ENCODE measurements at regions not wholly inside any gene's neighbourhood (a gene's known extent, or its start where the extent isn't known, plus 50 kb on each side); places are given as distances from the start of the nearest gene placed in this dataset.

DNA sequence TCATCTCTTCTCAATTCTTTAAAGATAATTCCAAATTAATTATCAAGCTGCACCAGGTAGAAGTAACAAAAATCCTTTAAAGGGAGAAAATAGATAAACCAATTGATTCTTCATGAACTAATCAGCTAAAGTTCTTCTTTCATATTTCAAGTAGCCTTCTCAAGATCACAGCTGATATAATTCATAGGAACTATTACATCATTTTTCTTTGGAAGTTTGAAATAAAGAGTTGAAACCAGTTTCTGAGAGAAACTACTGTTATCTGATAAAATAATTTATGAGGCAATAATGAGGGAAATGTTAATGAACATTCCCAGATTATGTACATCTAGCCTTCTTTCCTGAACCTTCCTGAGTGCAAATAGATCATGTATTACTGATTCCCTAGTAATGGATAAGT is 484.9 kb downstream of the METTL4 start:
- TF ChIP-seq, protein P1, sequence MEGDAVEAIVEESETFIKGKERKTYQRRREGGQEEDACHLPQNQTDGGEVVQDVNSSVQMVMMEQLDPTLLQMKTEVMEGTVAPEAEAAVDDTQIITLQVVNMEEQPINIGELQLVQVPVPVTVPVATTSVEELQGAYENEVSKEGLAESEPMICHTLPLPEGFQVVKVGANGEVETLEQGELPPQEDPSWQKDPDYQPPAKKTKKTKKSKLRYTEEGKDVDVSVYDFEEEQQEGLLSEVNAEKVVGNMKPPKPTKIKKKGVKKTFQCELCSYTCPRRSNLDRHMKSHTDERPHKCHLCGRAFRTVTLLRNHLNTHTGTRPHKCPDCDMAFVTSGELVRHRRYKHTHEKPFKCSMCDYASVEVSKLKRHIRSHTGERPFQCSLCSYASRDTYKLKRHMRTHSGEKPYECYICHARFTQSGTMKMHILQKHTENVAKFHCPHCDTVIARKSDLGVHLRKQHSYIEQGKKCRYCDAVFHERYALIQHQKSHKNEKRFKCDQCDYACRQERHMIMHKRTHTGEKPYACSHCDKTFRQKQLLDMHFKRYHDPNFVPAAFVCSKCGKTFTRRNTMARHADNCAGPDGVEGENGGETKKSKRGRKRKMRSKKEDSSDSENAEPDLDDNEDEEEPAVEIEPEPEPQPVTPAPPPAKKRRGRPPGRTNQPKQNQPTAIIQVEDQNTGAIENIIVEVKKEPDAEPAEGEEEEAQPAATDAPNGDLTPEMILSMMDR (IDR thresholded peaks at IDR 0.05; ENCODE audit: borderline replicate concordance, extremely low read depth, low read length, poor library complexity, severe bottlenecking): no peak
- TF ChIP-seq EZH2 (IDR thresholded peaks at IDR 0.05; ENCODE audit: borderline replicate concordance, low read depth, low read length, severe bottlenecking): no peak

Measured in DND-41 (cell line).